ENCODE measurements at regions not wholly inside any gene's neighbourhood (a gene's known extent, or its start where the extent isn't known, plus 50 kb on each side); places are given as distances from the start of the nearest gene placed in this dataset.

DNA sequence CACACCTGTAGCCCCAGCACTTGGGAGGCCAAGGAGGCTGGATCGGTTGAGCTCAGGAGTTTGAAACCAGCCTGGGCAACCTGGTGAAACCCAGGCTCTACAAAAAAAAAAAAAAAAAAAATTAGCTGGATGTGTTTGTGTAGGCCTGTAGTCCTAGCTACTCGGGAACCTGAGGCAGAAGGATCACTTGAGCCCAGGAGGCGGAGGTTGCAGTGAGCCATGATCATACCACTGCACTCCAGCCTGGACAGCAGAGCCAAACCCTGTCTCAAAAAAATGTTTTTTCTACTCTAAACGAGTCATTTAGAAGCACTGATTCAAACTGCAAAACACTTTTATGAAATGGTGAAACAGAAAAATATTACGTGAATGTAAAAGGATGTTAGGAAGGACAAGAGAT lies 69.1 kb upstream of the SLC39A10 start:
- H3K36me3 ChIP-seq (replicated peaks in 1 of 2; ENCODE audit: control insufficient read depth in 1 of 2, insufficient read depth in 2 of 2, low read length in 1 of 2), result no peaks in the 10 kb centered on the region
- no peaks in the 10 kb centered on the region for H3K9me3 ChIP-seq
- WGBS (ENCODE audit: low lambda C conversion rate), result 89% methylated on average over 5 of the region's 5 CpGs
- no peak overlapping the region for H3K4me3 ChIP-seq (ENCODE audit: low read depth in 2 of 2, low read length in 1 of 2)
- H3K27me3 ChIP-seq (ENCODE audit: insufficient read depth), result no peaks in the 10 kb centered on the region
- no peak overlapping the region for H3K9ac ChIP-seq
- DNase-seq, result no peak
- no peaks in the 10 kb centered on the region for H4K20me1 ChIP-seq (ENCODE audit: insufficient read depth)
- H3F3A ChIP-seq (replicated peaks; ENCODE audit: insufficient read depth), result no peaks in the 10 kb centered on the region
- no peak overlapping the region for H3K27ac ChIP-seq (ENCODE audit: low read depth in 2 of 2, low read length in 1 of 2)
- H3K4me1 ChIP-seq (ENCODE audit: control insufficient read depth in 1 of 2, insufficient read depth in 2 of 2, low read depth in 1 of 2, low read length in 1 of 2), result no peaks in the 10 kb centered on the region
- H3K79me2 ChIP-seq (ENCODE audit: insufficient read depth), result no peaks in the 10 kb centered on the region
- H3K4me2 ChIP-seq, result no peak overlapping the region
- TF ChIP-seq FOXJ3 (CRISPR knock-in tag; IDR thresholded peaks at IDR 0.05), result no peak
- no peak for TF ChIP-seq GATA2 (CRISPR knock-in tag; IDR thresholded peaks at IDR 0.05)
- no peak for TF ChIP-seq RCOR1 (IDR thresholded peaks at IDR 0.05; ENCODE audit: low read length)
- no peaks in the 10 kb centered on the region for H3K9me2 ChIP-seq
- ChIA-PET POLR2A (no interaction called here), CTCF (interaction anchor here (1.3 kb wide), 1 partner anchor 11 kb away, joined by 7 read pairs; no protein-coding TSS in a partner anchor)
- H2AFZ ChIP-seq (ENCODE audit: low read depth), result no peak overlapping the region

DNA sequence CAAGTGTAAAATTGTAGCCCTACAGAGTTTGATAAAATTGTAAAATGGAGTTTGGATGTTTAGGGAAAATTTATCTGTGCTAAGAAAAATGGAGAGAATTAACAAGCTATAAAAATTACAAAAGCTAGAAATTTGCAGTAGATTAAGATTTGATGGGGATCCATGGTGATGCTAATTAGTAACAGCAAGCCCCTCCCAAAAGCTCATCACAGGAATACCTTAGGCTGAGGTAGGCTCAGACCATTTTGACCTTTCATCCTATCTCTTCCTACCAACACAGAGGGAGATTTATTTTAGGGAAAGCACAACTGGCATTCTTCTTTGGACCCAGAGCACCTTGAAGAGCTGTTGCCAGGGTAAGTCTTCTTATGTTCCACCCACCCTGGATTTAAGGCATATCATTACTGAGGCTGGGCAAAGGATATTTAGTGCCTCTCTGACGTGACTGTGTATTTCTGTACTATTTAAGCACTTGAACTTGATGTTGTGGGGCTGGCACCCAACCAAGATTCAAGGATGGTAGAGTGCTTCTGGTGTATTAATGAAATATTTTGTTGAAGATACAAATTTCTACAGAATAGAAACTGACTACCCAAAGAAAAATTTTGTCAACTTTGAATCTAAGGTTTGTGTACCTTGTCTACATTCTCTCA lies 70.8 kb upstream of the SLC39A10 start:
- WGBS (ENCODE audit: low lambda C conversion rate), result 81% methylated on average over 1 of the region's 1 CpG
- POLR2A ChIA-PET, result no interaction called here
- no peak overlapping the region for H3K4me3 ChIP-seq (ENCODE audit: low read depth in 2 of 2, low read length in 1 of 2)

DNA sequence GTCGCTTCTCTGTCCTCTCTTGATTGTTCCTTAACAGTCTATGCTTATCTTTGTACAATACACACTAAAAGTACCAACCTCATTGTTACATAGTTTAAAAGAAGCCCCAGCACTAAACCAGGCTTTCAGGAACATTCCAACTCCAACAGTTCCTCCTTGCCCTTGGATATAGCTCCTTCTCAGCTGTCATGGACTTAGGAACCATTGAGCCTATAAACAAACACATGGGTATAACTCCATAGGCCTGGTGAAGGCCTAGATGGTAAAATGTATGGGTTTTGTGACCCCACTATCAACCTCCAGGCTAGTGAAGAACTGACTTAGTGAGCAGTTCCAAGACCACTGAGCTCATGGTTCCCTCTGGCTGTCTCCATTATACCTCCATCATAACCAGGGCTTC lies 74.8 kb upstream of the SLC39A10 start:
- Histone ChIP-seq H3K27me3 (ENCODE audit: insufficient read depth) (no peaks in the 10 kb centered on the region), H3K9me2 (no peaks in the 10 kb centered on the region), H3K27ac (ENCODE audit: low read depth in 2 of 2, low read length in 1 of 2) (no peak overlapping the region), H3K9ac (no peak overlapping the region), H4K20me1 (ENCODE audit: insufficient read depth) (no peaks in the 10 kb centered on the region), H3K79me2 (ENCODE audit: insufficient read depth) (no peaks in the 10 kb centered on the region), H3K9me3 (no peaks in the 10 kb centered on the region), H3K4me2 (no peak overlapping the region), H3K36me3 (replicated peaks in 1 of 2; ENCODE audit: control insufficient read depth in 1 of 2, insufficient read depth in 2 of 2, low read length in 1 of 2) (no peaks in the 10 kb centered on the region), H3K4me1 (ENCODE audit: control insufficient read depth in 1 of 2, insufficient read depth in 2 of 2, low read depth in 1 of 2, low read length in 1 of 2) (no peaks in the 10 kb centered on the region), H2AFZ (ENCODE audit: low read depth) (no peak overlapping the region), H3F3A (replicated peaks; ENCODE audit: insufficient read depth) (no peaks in the 10 kb centered on the region), H3K4me3 (ENCODE audit: low read depth in 2 of 2, low read length in 1 of 2) (no peak overlapping the region)
- TF ChIP-seq FOSL2 (IDR thresholded peaks at IDR 0.05; ENCODE audit: borderline replicate concordance, low read depth), result no peak
- TF ChIP-seq TAF1 (IDR thresholded peaks at IDR 0.05; ENCODE audit: borderline replicate concordance, low read depth, low read length), result no peak
- TF ChIP-seq, protein P1, sequence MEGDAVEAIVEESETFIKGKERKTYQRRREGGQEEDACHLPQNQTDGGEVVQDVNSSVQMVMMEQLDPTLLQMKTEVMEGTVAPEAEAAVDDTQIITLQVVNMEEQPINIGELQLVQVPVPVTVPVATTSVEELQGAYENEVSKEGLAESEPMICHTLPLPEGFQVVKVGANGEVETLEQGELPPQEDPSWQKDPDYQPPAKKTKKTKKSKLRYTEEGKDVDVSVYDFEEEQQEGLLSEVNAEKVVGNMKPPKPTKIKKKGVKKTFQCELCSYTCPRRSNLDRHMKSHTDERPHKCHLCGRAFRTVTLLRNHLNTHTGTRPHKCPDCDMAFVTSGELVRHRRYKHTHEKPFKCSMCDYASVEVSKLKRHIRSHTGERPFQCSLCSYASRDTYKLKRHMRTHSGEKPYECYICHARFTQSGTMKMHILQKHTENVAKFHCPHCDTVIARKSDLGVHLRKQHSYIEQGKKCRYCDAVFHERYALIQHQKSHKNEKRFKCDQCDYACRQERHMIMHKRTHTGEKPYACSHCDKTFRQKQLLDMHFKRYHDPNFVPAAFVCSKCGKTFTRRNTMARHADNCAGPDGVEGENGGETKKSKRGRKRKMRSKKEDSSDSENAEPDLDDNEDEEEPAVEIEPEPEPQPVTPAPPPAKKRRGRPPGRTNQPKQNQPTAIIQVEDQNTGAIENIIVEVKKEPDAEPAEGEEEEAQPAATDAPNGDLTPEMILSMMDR (IDR thresholded peaks at IDR 0.05), result no peak
- no peak for DNase-seq
- ChIA-PET CTCF (no interaction called here), POLR2A (no interaction called here)
- 91% methylated on average over 1 of the region's 1 CpG for WGBS (ENCODE audit: low lambda C conversion rate)

More for the DNA sequence above, 70.8 kb upstream of the SLC39A10 start:
- H3K36me3 ChIP-seq (replicated peaks in 1 of 2; ENCODE audit: control insufficient read depth in 1 of 2, insufficient read depth in 2 of 2, low read length in 1 of 2), result no peaks in the 10 kb centered on the region
- no peak overlapping the region for H2AFZ ChIP-seq (ENCODE audit: low read depth)
- H3K9ac ChIP-seq, result no peak overlapping the region
- CTCF ChIA-PET, result interaction anchor here (1.7 kb wide), 1 partner anchor 10 kb away, joined by 7 read pairs; no protein-coding TSS in a partner anchor
- no peak overlapping the region for H3K4me2 ChIP-seq
- no peaks in the 10 kb centered on the region for H3K9me2 ChIP-seq
- no peaks in the 10 kb centered on the region for H3K4me1 ChIP-seq (ENCODE audit: control insufficient read depth in 1 of 2, insufficient read depth in 2 of 2, low read depth in 1 of 2, low read length in 1 of 2)
- H3K27ac ChIP-seq (ENCODE audit: low read depth in 2 of 2, low read length in 1 of 2), result no peak overlapping the region
- TF ChIP-seq, protein P2, sequence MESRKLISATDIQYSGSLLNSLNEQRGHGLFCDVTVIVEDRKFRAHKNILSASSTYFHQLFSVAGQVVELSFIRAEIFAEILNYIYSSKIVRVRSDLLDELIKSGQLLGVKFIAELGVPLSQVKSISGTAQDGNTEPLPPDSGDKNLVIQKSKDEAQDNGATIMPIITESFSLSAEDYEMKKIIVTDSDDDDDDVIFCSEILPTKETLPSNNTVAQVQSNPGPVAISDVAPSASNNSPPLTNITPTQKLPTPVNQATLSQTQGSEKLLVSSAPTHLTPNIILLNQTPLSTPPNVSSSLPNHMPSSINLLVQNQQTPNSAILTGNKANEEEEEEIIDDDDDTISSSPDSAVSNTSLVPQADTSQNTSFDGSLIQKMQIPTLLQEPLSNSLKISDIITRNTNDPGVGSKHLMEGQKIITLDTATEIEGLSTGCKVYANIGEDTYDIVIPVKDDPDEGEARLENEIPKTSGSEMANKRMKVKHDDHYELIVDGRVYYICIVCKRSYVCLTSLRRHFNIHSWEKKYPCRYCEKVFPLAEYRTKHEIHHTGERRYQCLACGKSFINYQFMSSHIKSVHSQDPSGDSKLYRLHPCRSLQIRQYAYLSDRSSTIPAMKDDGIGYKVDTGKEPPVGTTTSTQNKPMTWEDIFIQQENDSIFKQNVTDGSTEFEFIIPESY (IDR thresholded peaks at IDR 0.05; ENCODE audit: borderline replicate concordance, low read depth), result no peak
- TF ChIP-seq TAF1 (IDR thresholded peaks at IDR 0.05; ENCODE audit: borderline replicate concordance, low read depth, low read length), result no peak
- TF ChIP-seq TEAD4 (IDR thresholded peaks at IDR 0.05; ENCODE audit: borderline replicate concordance, insufficient read depth), result no peak
- TF ChIP-seq, protein P3, sequence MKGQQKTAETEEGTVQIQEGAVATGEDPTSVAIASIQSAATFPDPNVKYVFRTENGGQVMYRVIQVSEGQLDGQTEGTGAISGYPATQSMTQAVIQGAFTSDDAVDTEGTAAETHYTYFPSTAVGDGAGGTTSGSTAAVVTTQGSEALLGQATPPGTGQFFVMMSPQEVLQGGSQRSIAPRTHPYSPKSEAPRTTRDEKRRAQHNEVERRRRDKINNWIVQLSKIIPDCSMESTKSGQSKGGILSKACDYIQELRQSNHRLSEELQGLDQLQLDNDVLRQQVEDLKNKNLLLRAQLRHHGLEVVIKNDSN (IDR thresholded peaks at IDR 0.05; ENCODE audit: borderline replicate concordance, low read depth), result no peak
- no peaks in the 10 kb centered on the region for H3K9me3 ChIP-seq
- H4K20me1 ChIP-seq (ENCODE audit: insufficient read depth), result no peaks in the 10 kb centered on the region
- H3F3A ChIP-seq (replicated peaks; ENCODE audit: insufficient read depth), result no peaks in the 10 kb centered on the region
- DNase-seq, result no peak
- H3K79me2 ChIP-seq (ENCODE audit: insufficient read depth), result no peaks in the 10 kb centered on the region
- H3K27me3 ChIP-seq (ENCODE audit: insufficient read depth), result no peaks in the 10 kb centered on the region
